H1 (cell line): ENCODE measurements at regions not wholly inside any gene's neighbourhood (a gene's known extent, or its start where the extent isn't known, plus 50 kb on each side); places are given as distances from the start of the nearest gene placed in this dataset.

Experiments used
- CTCF ChIA-PET: fragments of 300-600 bp; sonication (Branson Sonifier 250); formaldehyde crosslinking; loops from one replicate; lab custom pipeline; 2021; ENCODE audit not compliant: partially characterized antibody; lab: Charles Lee
- POLR2A ChIA-PET: fragments of 300-600 bp; sonication (Branson Sonifier 250); formaldehyde crosslinking; loops from one replicate; lab custom pipeline; 2021; ENCODE audit warnings: inconsistent platforms; ENCODE audit not compliant: partially characterized antibody; lab: Charles Lee
- DNase-seq, 2 experiments: peaks; one replicate each; pipeline versions ENCODE4 v3.0.0 to v3.0.0-alpha.2; 2010 to 2022; ENCODE audit warnings: low spot score in 2 of 2, low read depth in 1 of 2, mixed read lengths in 1 of 2
- FAIRE-seq: peaks from 2 replicates; lab custom pipeline; 2011; peaks lifted over from hg19 to GRCh38; lab: Jason Lieb, UNC
- H2AFZ ChIP-seq: 2 replicates; pipeline ENCODE4 v1.8.1; 2012; ENCODE audit warnings: low read length, inconsistent platforms
- H2AK5ac ChIP-seq: 2 replicates; pipeline ENCODE4 v1.6.1; 2013; ENCODE audit warnings: low read depth, low read length
- H2BK120ac ChIP-seq: replicated peaks from 2 replicates; pipeline ENCODE3; 2013; ENCODE audit warnings: low read depth, low read length, inconsistent platforms
- H2BK12ac ChIP-seq: 2 replicates; pipeline ENCODE4 v1.6.1; 2013; ENCODE audit warnings: low read depth, low read length
- H2BK15ac ChIP-seq: 2 replicates; pipeline ENCODE4 v1.6.1; 2013; ENCODE audit warnings: low read length
- H2BK20ac ChIP-seq: 2 replicates; pipeline ENCODE4 v1.6.1; 2013; ENCODE audit warnings: low read length
- H2BK5ac ChIP-seq: 2 replicates; pipeline ENCODE4 v1.6.1; 2013; ENCODE audit warnings: low read depth, low read length
- H3K14ac ChIP-seq: 2 replicates; pipeline ENCODE4 v1.6.1; 2013; ENCODE audit warnings: inconsistent platforms; ENCODE audit not compliant: insufficient read length
- H3K18ac ChIP-seq: 2 replicates; pipeline ENCODE4 v1.6.1; 2013; ENCODE audit warnings: low read length; ENCODE audit errors: extremely low read depth
- H3K23ac ChIP-seq: 2 replicates; pipeline ENCODE4 v1.6.1; 2013; ENCODE audit warnings: inconsistent platforms; ENCODE audit not compliant: insufficient read length
- H3K23me2 ChIP-seq: 2 replicates; pipeline ENCODE4 v1.6.1; 2013; ENCODE audit warnings: low read depth, low read length
- H3K27ac ChIP-seq: 2 replicates; pipeline ENCODE4 v1.6.1; 2011; ENCODE audit warnings: low read depth, low read length, inconsistent platforms
- H3K27me3 ChIP-seq, 4 experiments: replicated peaks in 1 of 4; 1 replicate in 1 of 4; 2 replicates in 3 of 4; pipeline versions ENCODE4 v1.6.1 to v1.8.1; 2011 to 2013; ENCODE audit warnings: low read length in 3 of 4, mild to moderate bottlenecking in 3 of 4, inconsistent platforms in 2 of 4, mixed read lengths in 2 of 4, moderate library complexity in 1 of 4; ENCODE audit not compliant: control insufficient read depth in 3 of 4, insufficient read depth in 3 of 4; ENCODE audit errors: extremely low read depth in 1 of 4
- H3K36me3 ChIP-seq, 4 experiments: 2 replicates each; pipeline versions ENCODE4 v1.6.1 to v1.8.1; 2011 to 2013; ENCODE audit warnings: mild to moderate bottlenecking in 4 of 4, low read length in 3 of 4, moderate library complexity in 2 of 4, control low read depth in 1 of 4, inconsistent platforms in 1 of 4; ENCODE audit not compliant: insufficient read depth in 4 of 4, control insufficient read depth in 2 of 4
- H3K4ac ChIP-seq: replicated peaks from 2 replicates; pipeline ENCODE3; 2013; ENCODE audit warnings: low read length, low read depth, mixed read lengths, inconsistent platforms; ENCODE audit not compliant: insufficient read length
- H3K4me1 ChIP-seq, 4 experiments: replicated peaks in 1 of 4; 1 replicate in 1 of 4; 2 replicates in 3 of 4; pipeline versions ENCODE4 v1.6.1 to v1.8.1; 2011 to 2013; ENCODE audit warnings: low read length in 3 of 4, inconsistent platforms in 2 of 4, mixed read lengths in 1 of 4; ENCODE audit not compliant: insufficient read depth in 4 of 4, control insufficient read depth in 3 of 4
- H3K4me2 ChIP-seq, 2 experiments: 2 replicates each; pipeline versions ENCODE4 v1.6.1 to v1.8.1; 2011 to 2013; ENCODE audit warnings: low read depth in 2 of 2, low read length in 2 of 2, control low read depth in 1 of 2, inconsistent platforms in 1 of 2, mild to moderate bottlenecking in 1 of 2; ENCODE audit not compliant: insufficient read depth in 1 of 2
- H3K4me3 ChIP-seq, 4 experiments: fragments of 200-600, 300-600 bp in 1 of 4; sonication (generic), shearing (Covaris generic), sonication (Bioruptor Twin) in 1 of 4; 2 replicates each; pipeline versions ENCODE4 v1.5.1 to v1.8.1; 2011 to 2016; ENCODE audit warnings: low read length in 4 of 4, low read depth in 3 of 4, control low read depth in 2 of 4, inconsistent platforms in 2 of 4, mild to moderate bottlenecking in 2 of 4, mixed read lengths in 1 of 4, moderate library complexity in 1 of 4; ENCODE audit not compliant: insufficient read depth in 2 of 4; ENCODE audit errors: extremely low read depth in 1 of 4
- H3K56ac ChIP-seq: replicated peaks from 2 replicates; pipeline ENCODE3; 2013; ENCODE audit warnings: low read depth, mild to moderate bottlenecking, mixed read lengths, low read length, inconsistent platforms; ENCODE audit not compliant: insufficient read length
- H3K79me1 ChIP-seq: 2 replicates; pipeline ENCODE4 v1.6.1; 2013; ENCODE audit warnings: low read depth, low read length, control low read depth
- H3K79me2 ChIP-seq, 2 experiments: 2 replicates each; pipeline versions ENCODE4 v1.6.1 to v1.8.1; 2012 to 2013; ENCODE audit warnings: low read length in 2 of 2, mild to moderate bottlenecking in 2 of 2, inconsistent platforms in 1 of 2; ENCODE audit not compliant: insufficient read depth in 2 of 2, control insufficient read depth in 1 of 2
- H3K9ac ChIP-seq, 4 experiments: replicated peaks in 1 of 4; 1 replicate in 1 of 4; 2 replicates in 3 of 4; pipeline versions ENCODE4 v1.6.1 to v1.8.1; 2011 to 2013; ENCODE audit warnings: low read depth in 3 of 4, low read length in 3 of 4, control low read depth in 2 of 4, mild to moderate bottlenecking in 2 of 4, moderate library complexity in 2 of 4, inconsistent platforms in 1 of 4; ENCODE audit errors: extremely low read depth in 1 of 4
- H3K9me3 ChIP-seq, 2 experiments: 2 replicates each; pipeline versions ENCODE4 v1.6.1 to v1.8.1; 2012 to 2013; ENCODE audit warnings: mild to moderate bottlenecking in 2 of 2, moderate library complexity in 2 of 2, control low read depth in 1 of 2, inconsistent platforms in 1 of 2, low read depth in 1 of 2, low read length in 1 of 2, mixed read lengths in 1 of 2; ENCODE audit not compliant: insufficient read depth in 2 of 2
- H4K20me1 ChIP-seq, 2 experiments: replicated peaks in 1 of 2; 2 replicates each; pipeline versions ENCODE3 to v1.8.1; 2011 to 2013; ENCODE audit warnings: inconsistent platforms in 2 of 2, low read length in 2 of 2, mild to moderate bottlenecking in 1 of 2; ENCODE audit not compliant: insufficient read depth in 2 of 2, control insufficient read depth in 1 of 2
- H4K5ac ChIP-seq: 2 replicates; pipeline ENCODE4 v1.6.1; 2013; ENCODE audit warnings: low read length, low read depth, mixed read lengths, inconsistent platforms; ENCODE audit not compliant: insufficient read length
- H4K8ac ChIP-seq: 2 replicates; pipeline ENCODE4 v1.8.0; 2013; ENCODE audit warnings: mild to moderate bottlenecking, moderate library complexity, low read length, inconsistent platforms; ENCODE audit not compliant: insufficient read depth; ENCODE audit errors: extremely low read depth
- H4K91ac ChIP-seq: replicated peaks from 2 replicates; pipeline ENCODE3; 2013; ENCODE audit warnings: low read length, mixed read lengths, inconsistent platforms; ENCODE audit not compliant: insufficient read length
- HDAC2 ChIP-seq, 2 experiments: fragments of 300-600 bp in 1 of 2; sonication (generic) in 1 of 2; IDR thresholded peaks; 2 replicates each; pipeline ENCODE4 v1.6.1; 2011 to 2012; ENCODE audit warnings: low read depth in 2 of 2, low read length in 2 of 2, mild to moderate bottlenecking in 2 of 2, moderate library complexity in 2 of 2, borderline replicate concordance in 1 of 2, inconsistent platforms in 1 of 2
- HDAC6 ChIP-seq: IDR thresholded peaks from one replicate; pipeline ENCODE4 v1.7.1; 2012; ENCODE audit warnings: low read depth, mild to moderate bottlenecking, inconsistent platforms, low read length, moderate library complexity
- TAF1 ChIP-seq: IDR thresholded peaks from 2 replicates; pipeline ENCODE4 v1.6.1; 2011; ENCODE audit warnings: mild to moderate bottlenecking, low read depth, low read length
- WGBS, 2 experiments: shearing (Covaris generic) in 1 of 2; methylation state at CpG; one replicate each; pipeline versions ENCODE4 v1.1.6 to v1.1.7; 2013 to 2015; ENCODE audit warnings: low lambda C conversion rate in 2 of 2, mixed read lengths in 2 of 2, inconsistent platforms in 1 of 2, low coverage in 1 of 2, missing lambda C conversion rate in 1 of 2; ENCODE audit not compliant: insufficient replicate concordance in 2 of 2, insufficient coverage in 1 of 2, insufficient read length in 1 of 2; ENCODE audit errors: extremely low coverage in 1 of 2, missing lambda C conversion rate in 1 of 2; 5-methylcytosine and 5-hydroxymethylcytosine counted together

GRCh38 chr10:4658777-4659176 lies 167.2 kb upstream of the AKR1E2 start:
- no peak overlapping the region for H3K4ac ChIP-seq
- no peaks in the 10 kb centered on the region for H3K36me3 ChIP-seq
- H3K79me2 ChIP-seq = no peaks in the 10 kb centered on the region
- H2BK15ac ChIP-seq = no peak overlapping the region
- H4K5ac ChIP-seq = no peak overlapping the region
- H4K91ac ChIP-seq = no peak overlapping the region
- H3K9me3 ChIP-seq = no peaks in the 10 kb centered on the region
- no peak overlapping the region for H2AK5ac ChIP-seq
- no peak overlapping the region for H3K23ac ChIP-seq
- FAIRE-seq = no peak
- H4K20me1 ChIP-seq = no peaks in the 10 kb centered on the region
- H2BK20ac ChIP-seq = no peak overlapping the region
- H3K4me3 ChIP-seq = no peak overlapping the region
- DNase-seq = no peak
- ChIA-PET CTCF (interaction anchor here (1.1 to 2.7 kb wide), 5 partner anchors 12 to 314 kb away, joined by 3 to 16 read pairs (median 3); no protein-coding TSS in a partner anchor), POLR2A (no interaction called here)
- no peak overlapping the region for H3K18ac ChIP-seq
- H2BK12ac ChIP-seq = no peak overlapping the region
- no peak overlapping the region for H3K56ac ChIP-seq
- no peak overlapping the region for H4K8ac ChIP-seq
- no peaks in the 10 kb centered on the region; a peak in 1 of 7 replicates for H3K4me1 ChIP-seq
- H2BK120ac ChIP-seq = no peak overlapping the region
- H3K23me2 ChIP-seq = no peaks in the 10 kb centered on the region
- no peak overlapping the region for H3K4me2 ChIP-seq
- H3K14ac ChIP-seq = no peak overlapping the region
- H2AFZ ChIP-seq = no peak overlapping the region
- 94% methylated on average over 8 of the region's 8 CpGs; no CpG with 5 or more reads in 1 of the 2 experiments for WGBS, 2 experiments
- H2BK5ac ChIP-seq = no peak overlapping the region
- no peaks in the 10 kb centered on the region for H3K79me1 ChIP-seq
- no peak overlapping the region for H3K27ac ChIP-seq
- no peaks in the 10 kb centered on the region for H3K27me3 ChIP-seq
- H3K9ac ChIP-seq = no peak overlapping the region
- TF ChIP-seq HDAC6 = no peak
- TF ChIP-seq TAF1 = no peak
- no peak for TF ChIP-seq HDAC2 (IDR thresholded peaks at IDR 0.05; ENCODE audit: borderline replicate concordance in 1 of 2, low read depth in 2 of 2, low read length in 2 of 2)
